ENCODE measurements at regions not wholly inside any gene's neighbourhood (a gene's known extent, or its start where the extent isn't known, plus 50 kb on each side); places are given as distances from the start of the nearest gene placed in this dataset.

GRCh38 chr7:24462117-24462516, 111.1 kb upstream of the PALS2 start:
- TF ChIP-seq CTCF (IDR thresholded peaks at IDR 0.05) (no peak), NRF1 (IDR thresholded peaks at IDR 0.05; ENCODE audit: low read depth, low read length) (no peak), RAD21 (IDR thresholded peaks at IDR 0.05; ENCODE audit: low read length) (no peak), TAF1 (IDR thresholded peaks at IDR 0.05; ENCODE audit: borderline replicate concordance, low read depth, low read length) (no peak), RFX5 (IDR thresholded peaks at IDR 0.05; ENCODE audit: low read length) (no peak), MXI1 (IDR thresholded peaks at IDR 0.05; ENCODE audit: low read depth, low read length) (no peak), REST (IDR thresholded peaks at IDR 0.05; ENCODE audit: low read depth, low read length) (no peak), CHD2 (IDR thresholded peaks at IDR 0.05; ENCODE audit: low read length, partially characterized antibody) (no peak), MAX (IDR thresholded peaks at IDR 0.05; ENCODE audit: low read depth) (no peak), EZH2phosphoT487 (IDR thresholded peaks at IDR 0.05; ENCODE audit: borderline replicate concordance, low read depth) (no peak), FOXJ3 (CRISPR knock-in tag; IDR thresholded peaks at IDR 0.05) (no peak), TEAD4 (IDR thresholded peaks at IDR 0.05; ENCODE audit: borderline replicate concordance, insufficient read depth) (no peak), POLR2AphosphoS5 (IDR thresholded peaks at IDR 0.05; ENCODE audit: low read depth, low read length) (no peak), EP300 (IDR thresholded peaks at IDR 0.05; ENCODE audit: borderline replicate concordance in 1 of 2, low read depth in 1 of 2, low read length in 1 of 2) (no peak)

Measured in SK-N-SH (cell line).